Adrenal gland (tissue), 9 donors: ENCODE measurements at regions not wholly inside any gene's neighbourhood (a gene's known extent, or its start where the extent isn't known, plus 50 kb on each side); places are given as distances from the start of the nearest gene placed in this dataset.
"Not testable (repeated sequence)": the region's sequence is repeated elsewhere in the genome, so short reads cannot be mapped to it uniquely, and the experiment has no call there.

Experiments used
- DNase-seq, 7 donors: peaks; one replicate each; pipeline ENCODE4 v3.0.0-alpha.2; 2019 to 2020
- H3K27ac ChIP-seq, 5 donors: fragments of 200-600 bp; sonication (generic) in 4 of 5; 1 replicate in 3 of 5; 2 replicates in 2 of 5; pipeline versions ENCODE4 v1.5.1 to v1.8.0; 2016 to 2020; ENCODE audit warnings: mild to moderate bottlenecking in 1 of 5
- H3K27me3 ChIP-seq: fragments of 200-600 bp; 2 replicates; pipeline ENCODE4 v1.8.0; 2021
- H3K36me3 ChIP-seq, 2 donors: fragments of 200-600 bp; replicated peaks in 1 of 2; 1 replicate in 1 of 2; 2 replicates in 1 of 2; pipeline versions ENCODE4 v1.5.1 to v1.8.0; 2018 to 2022
- H3K4me1 ChIP-seq, 2 donors: fragments of 200-600 bp; replicated peaks in 1 of 2; 1 replicate in 1 of 2; 2 replicates in 1 of 2; pipeline versions ENCODE4 v1.5.1 to v1.8.0; 2018 to 2021
- H3K4me3 ChIP-seq, 4 donors: fragments of 200-600 bp; sonication (generic) in 3 of 4; one replicate each; pipeline ENCODE4 v1.5.1; 2016 to 2018
- H3K9me3 ChIP-seq, 3 donors: fragments of 200-600 bp; sonication (generic) in 1 of 3; replicated peaks in 1 of 3; 1 replicate in 2 of 3; 2 replicates in 1 of 3; pipeline versions ENCODE4 v1.5.1 to v1.8.0; 2016 to 2021
- CTCF ChIP-seq, 6 experiments: fragments of 450-650 bp in 4 of 6; fragments of 200-600 bp in 2 of 6; sonication (generic) in 1 of 6; IDR thresholded peaks; 1 replicate in 5 of 6; 2 replicates in 1 of 6; pipeline versions ENCODE4 v1.5.1 to v1.8.0; 2016 to 2021; ENCODE audit warnings: antibody characterized with exemption in 6 of 6, mild to moderate bottlenecking in 2 of 6, moderate library complexity in 1 of 6
- POLR2A ChIP-seq, 2 donors: fragments of 450-650 bp; IDR thresholded peaks; one replicate each; pipeline ENCODE4 v1.6.1; 2017; ENCODE audit warnings: antibody characterized with exemption in 2 of 2, mild to moderate bottlenecking in 2 of 2, moderate library complexity in 1 of 2
- WGBS, 4 donors: extraction: QIAGEN DNeasy Blood & Tissue Kit in 2 of 4; methylation state at CpG; one replicate each; pipeline versions ENCODE4 v1.1.5 to v1.1.7; 2013 to 2017; 5-methylcytosine and 5-hydroxymethylcytosine counted together
- intact Hi-C, 2 donors: fragments of 100-400 bp; cut with DNase I; formaldehyde crosslinking; loops; one replicate each; pipeline versions ENCODE4 v1.14.1 to v1.15.0; 2022 to 2023
- donor health status: healthy with polysubstance abuse.
- donor health status: Bipolar disorder and iron deficiency.
- donor health status: DM: yes; HTN: yes; CAD: no.
- donor health status: DM: no; HTN: no; CAD: no.
- donor health status: DM: no; HTN: no; CAD: no.

GRCh38 chr13:59425211-59425741, 738.5 kb downstream of the DIAPH3 start:
- Histone ChIP-seq H3K4me3 (no peak overlapping the region), H3K4me1 (no peaks in the 10 kb centered on the region), H3K27me3 (no peaks in the 10 kb centered on the region), H3K36me3 (no peaks in the 10 kb centered on the region), H3K9me3 (no peaks in the 10 kb centered on the region), H3K27ac (no peak overlapping the region)
- WGBS, 4 donors = 64 to 69% (median 66%) methylated on average over 4 of the region's 4 CpGs
- TF ChIP-seq CTCF (IDR thresholded peaks at IDR 0.05) (no peak), POLR2A (IDR thresholded peaks at IDR 0.05) (no peak)
- intact Hi-C loops = no loop called here
- no peak for DNase-seq

- TF ChIP-seq CTCF (IDR thresholded peaks at IDR 0.05) = no peak
- TF ChIP-seq POLR2A (IDR thresholded peaks at IDR 0.05) = no peak
- WGBS, 4 donors = 87 to 95% (median 91%) methylated on average over 1 of the region's 1 CpG
Observed at GRCh38 chr13:59435024-59435423, 728.7 kb downstream of the DIAPH3 start.

GRCh38 chr13:59437544-59438301, 726.0 kb downstream of the DIAPH3 start:
- Histone ChIP-seq H3K27ac (no peak overlapping the region), H3K36me3 (no peaks in the 10 kb centered on the region), H3K9me3 (peaks cover 0 to 3% (median 0%) of the 10 kb centered on the region in 3 donors), H3K4me3 (no peak overlapping the region), H3K4me1 (no peaks in the 10 kb centered on the region), H3K27me3 (no peaks in the 10 kb centered on the region)
- intact Hi-C loops = no loop called here
- no peak for TF ChIP-seq POLR2A (IDR thresholded peaks at IDR 0.05)
- no peak for TF ChIP-seq CTCF (IDR thresholded peaks at IDR 0.05)
- no peak for DNase-seq
- WGBS, 4 donors = 58 to 66% (median 62%) methylated on average over 2 of the region's 2 CpGs

More at GRCh38 chr13:59435024-59435423, 728.7 kb downstream of the DIAPH3 start:
- Histone ChIP-seq H3K4me3 (no peak overlapping the region), H3K4me1 (no peaks in the 10 kb centered on the region), H3K27ac (no peak overlapping the region), H3K9me3 (peaks cover 0 to 4% (median 0%) of the 10 kb centered on the region in 3 donors), H3K36me3 (no peaks in the 10 kb centered on the region), H3K27me3 (no peaks in the 10 kb centered on the region)
- no peak for DNase-seq
- intact Hi-C loops = no loop called here

GRCh38 chr13:59439776-59440428, 723.8 kb downstream of the DIAPH3 start:
- no peak for TF ChIP-seq POLR2A (IDR thresholded peaks at IDR 0.05)
- no peak for TF ChIP-seq CTCF (IDR thresholded peaks at IDR 0.05)
- Histone ChIP-seq H3K27me3 (no peaks in the 10 kb centered on the region), H3K9me3 (no peaks in the 10 kb centered on the region), H3K36me3 (no peaks in the 10 kb centered on the region), H3K4me1 (no peaks in the 10 kb centered on the region), H3K4me3 (no peak overlapping the region), H3K27ac (no peak overlapping the region)
- intact Hi-C loops = no loop called here
- 86 to 95% (median 90%) methylated on average over 16 to 29 of the region's 29 CpGs for WGBS, 4 donors
- DNase-seq = no peak

GRCh38 chr13:59441068-59441467, 722.7 kb downstream of the DIAPH3 start:
- H3K4me1 ChIP-seq, H3K9me3 ChIP-seq, DNase-seq, intact Hi-C loops, H3K27ac ChIP-seq, H3K27me3 ChIP-seq, H3K36me3 ChIP-seq, H3K4me3 ChIP-seq: not testable (repeated sequence)
- WGBS, 4 donors = 75 to 82% (median 77%) methylated on average over 13 of the region's 13 CpGs
